CD4-positive, alpha-beta T cell treated with Interleukin-4 for 4 hours (primary cell): ENCODE measurements at regions not wholly inside any gene's neighbourhood (a gene's known extent, or its start where the extent isn't known, plus 50 kb on each side); places are given as distances from the start of the nearest gene placed in this dataset.

Experiments
- DNase-seq: peaks from one replicate; pipeline ENCODE4 v3.0.0-alpha.2; 2020

DNA sequence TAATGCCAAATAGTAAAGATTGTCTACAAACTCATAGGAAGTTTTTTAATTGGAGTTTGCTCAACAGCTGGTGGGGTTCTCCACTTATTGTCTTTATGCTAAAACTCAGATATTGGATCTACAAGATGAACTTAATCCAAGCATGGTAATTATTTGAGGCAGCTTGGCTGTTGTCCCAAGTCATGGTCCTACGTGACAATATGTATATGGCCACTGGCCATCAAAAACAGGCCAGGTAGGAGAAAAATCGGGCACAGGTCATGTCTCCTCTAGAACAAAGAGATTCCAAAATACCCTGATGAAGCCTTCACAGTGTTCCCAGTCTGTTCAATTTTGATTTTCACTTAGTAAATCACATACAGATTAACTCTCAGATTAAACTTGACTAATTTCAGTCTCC is 606.4 kb downstream of the TNS3 start:
- DNase-seq: no peak

- no peak for DNase-seq
These were observed 609.7 kb downstream of the TNS3 start for GRCh38 chr7:46972205-46972604.

- no peak for DNase-seq
These were observed 611.4 kb downstream of the TNS3 start for GRCh38 chr7:46970476-46970875.

DNA sequence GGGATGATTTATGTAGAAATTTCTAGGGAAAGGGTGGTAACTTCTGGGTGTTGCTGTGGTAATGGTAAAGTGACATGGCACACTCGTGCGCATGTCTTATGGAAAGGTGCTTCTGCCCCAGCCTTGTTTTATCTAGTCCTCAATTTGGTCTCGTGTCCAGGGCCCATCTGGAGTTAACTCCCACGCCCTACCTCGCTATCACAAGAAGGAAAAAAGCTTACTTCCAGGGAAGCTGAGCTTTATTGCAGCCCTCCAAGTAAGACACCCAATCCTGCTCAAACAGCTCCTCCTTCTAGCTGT is 611.8 kb downstream of the TNS3 start:
- no peak for DNase-seq

- no peak for DNase-seq
These were observed 612.4 kb downstream of the TNS3 start for GRCh38 chr7:46969303-46970130.

DNA sequence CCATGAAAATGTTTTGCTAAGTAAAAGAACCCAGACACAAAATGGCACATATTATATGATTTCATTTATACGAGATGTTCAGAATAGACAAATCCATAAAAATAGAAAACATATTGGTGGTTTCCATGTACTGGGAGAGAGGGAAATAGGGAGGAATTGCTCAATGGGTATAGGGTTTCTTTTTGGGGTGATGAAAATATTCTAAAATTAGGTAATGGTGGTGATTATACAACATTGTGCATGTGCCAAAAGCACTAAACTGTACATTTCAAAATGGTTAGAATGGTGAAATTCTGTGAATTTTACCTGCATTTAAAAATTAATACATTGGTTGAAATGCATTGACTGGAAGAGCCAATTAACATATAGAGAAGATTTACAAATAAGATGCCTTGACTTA is 613.9 kb downstream of the TNS3 start:
- DNase-seq: no peak

- no peak for DNase-seq
These were observed 618.2 kb downstream of the TNS3 start for GRCh38 chr7:46963719-46964118.

- DNase-seq: no peak
These were observed 620.9 kb downstream of the TNS3 start for GRCh38 chr7:46960970-46961369.

- DNase-seq: no peak
These were observed 624.7 kb downstream of the TNS3 start for GRCh38 chr7:46957195-46957594.

GRCh38 chr7:46955531-46955930 is 626.4 kb downstream of the TNS3 start:
- DNase-seq: no peak

- DNase-seq: no peak
These were observed 627.7 kb downstream of the TNS3 start for GRCh38 chr7:46954181-46954580.

DNA sequence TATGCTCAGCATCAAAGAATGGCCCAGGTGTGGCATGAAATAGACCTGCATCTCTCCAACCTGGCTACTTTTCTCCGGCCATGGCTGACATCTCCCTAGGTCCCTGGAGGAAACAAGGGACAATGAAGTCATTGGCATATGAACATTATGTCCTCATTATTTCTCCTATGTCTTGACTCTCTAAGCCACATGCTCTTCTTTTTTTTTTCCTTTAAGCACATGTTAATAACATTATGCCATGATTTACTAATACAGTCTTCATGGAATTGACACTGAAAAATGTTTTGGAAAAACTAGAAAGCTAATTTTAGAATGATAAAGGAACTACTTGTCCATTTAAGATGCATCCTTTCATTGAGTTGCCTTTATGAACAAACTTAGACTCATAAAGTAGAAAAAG is 628.9 kb downstream of the TNS3 start:
- DNase-seq: no peak

DNA sequence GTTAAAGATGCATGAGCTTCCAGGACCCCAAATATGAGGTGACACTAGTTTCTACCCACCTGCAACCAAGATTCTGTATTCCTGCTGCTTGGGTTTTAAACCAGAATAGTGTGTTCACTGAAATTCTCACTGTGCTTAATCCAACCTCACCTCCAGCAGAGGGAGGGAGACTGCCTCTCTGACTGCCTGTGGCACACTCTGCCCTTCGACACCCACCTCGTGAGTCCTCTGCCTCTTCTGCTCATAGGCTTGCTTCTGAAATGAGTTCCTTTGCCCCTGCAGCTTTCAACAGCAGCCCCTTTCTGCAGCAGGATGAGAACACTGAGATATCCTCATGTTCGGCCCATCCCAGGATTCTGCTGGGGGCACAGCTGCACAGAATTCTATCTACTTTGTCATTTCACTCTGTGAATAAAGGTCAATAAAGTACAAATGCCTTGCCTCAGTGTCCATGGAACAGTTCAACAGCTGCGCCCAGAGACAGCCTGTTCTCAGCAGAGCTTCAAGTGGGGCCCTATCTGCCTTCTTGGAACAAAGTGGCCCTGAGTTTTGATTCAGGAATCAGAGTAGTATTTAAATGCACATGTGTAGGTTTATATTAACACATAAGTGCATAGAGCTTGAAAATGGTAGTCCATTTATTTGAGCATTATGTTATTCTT is 632.5 kb downstream of the TNS3 start:
- DNase-seq: no peak

- DNase-seq: no peak
These were observed 633.2 kb downstream of the TNS3 start for GRCh38 chr7:46948716-46949115.

- no peak for DNase-seq
These were observed 636.6 kb downstream of the TNS3 start for GRCh38 chr7:46945328-46945727.

DNA sequence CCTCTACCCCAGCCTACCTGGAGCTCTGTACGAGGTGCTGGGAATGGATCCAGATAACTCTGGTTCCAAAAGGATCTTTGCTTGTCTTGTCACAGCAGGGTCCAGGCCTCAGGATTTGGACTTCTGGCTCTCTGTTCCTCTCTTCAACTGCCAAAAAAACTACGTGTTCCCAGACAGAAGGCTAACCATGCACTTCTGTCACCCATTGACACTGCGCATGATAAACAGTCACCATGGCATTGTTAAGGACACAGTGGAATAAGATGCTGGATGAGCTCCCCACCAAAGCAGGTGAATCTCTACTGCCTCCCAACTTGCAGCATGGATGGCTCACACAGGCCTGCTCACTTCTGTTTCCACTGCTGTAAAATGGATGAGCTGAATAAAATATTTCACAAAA is 637.9 kb downstream of the TNS3 start:
- no peak for DNase-seq

DNA sequence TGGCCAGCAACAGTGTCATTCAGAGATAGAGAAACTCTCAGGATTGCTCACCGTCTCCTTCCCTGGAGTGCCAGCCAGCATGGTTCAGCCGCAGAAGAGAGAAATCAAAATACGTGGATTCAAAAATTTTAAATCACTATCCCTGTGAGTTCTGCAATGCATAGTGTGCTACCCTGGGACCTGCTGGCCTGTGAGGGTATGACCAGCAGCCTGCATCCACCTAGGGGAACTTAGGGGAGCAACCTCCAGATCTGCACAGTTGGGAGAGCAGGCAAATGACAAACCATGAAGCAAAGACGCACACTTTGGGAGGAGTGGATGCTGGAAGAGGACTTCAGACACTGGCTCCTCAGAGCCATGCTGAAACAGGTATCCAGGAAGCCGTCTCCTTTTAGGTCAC is 639.3 kb downstream of the TNS3 start:
- DNase-seq: no peak

- DNase-seq: no peak
These were observed 641.7 kb downstream of the TNS3 start for GRCh38 chr7:46940178-46940577.

- DNase-seq: no peak
These were observed 642.4 kb downstream of the TNS3 start for GRCh38 chr7:46939558-46939957.

DNA sequence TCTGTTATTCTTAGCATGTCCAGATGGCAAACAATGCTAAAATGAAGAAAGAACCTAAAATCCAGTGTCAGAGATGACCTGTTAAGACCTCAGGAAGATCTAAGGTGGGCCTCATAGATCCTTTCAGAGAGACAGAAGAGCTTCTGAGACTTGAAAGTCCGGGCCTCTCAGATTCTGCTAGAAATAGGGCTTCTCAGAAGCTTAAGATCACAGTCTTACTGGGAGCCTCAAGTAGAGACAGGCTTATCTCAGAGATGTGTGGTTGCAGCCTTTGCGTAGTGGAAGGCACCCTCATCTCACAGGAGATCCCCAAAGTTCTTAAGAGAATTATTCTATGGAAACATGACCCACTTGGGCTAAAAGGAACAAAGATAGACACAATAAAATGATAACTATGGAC is 642.8 kb downstream of the TNS3 start:
- DNase-seq: no peak

- no peak for DNase-seq
These were observed 644.1 kb downstream of the TNS3 start for GRCh38 chr7:46937826-46938225.

DNA sequence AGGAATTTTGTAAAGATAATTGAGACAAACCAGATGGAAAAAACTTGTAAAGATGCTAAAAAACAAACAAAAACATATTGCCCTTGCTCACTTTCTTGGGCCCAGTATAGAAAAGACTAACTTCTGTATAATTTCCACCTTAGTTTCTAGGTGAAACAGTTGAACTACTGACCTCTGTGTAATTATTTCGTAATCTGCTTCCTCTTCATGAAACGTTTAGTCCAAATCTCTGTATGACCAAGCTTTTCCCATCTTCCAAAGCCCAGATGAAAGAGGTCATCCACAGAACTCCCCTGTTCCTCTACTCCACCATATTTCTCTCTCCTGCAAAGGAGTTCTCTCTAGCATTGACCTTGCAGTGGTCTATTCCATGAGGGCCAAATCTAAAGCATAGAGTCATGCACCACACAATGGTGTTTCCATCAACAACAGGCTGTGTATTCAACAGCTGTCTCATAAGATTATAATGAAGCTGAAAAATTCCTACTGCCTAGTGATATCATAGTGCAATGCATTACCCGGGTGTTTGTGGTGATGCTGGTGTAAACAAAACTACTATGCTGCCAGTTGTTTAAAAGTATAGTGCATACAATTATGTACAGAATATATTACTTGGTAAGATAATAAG is 647.6 kb downstream of the TNS3 start:
- no peak for DNase-seq

DNA sequence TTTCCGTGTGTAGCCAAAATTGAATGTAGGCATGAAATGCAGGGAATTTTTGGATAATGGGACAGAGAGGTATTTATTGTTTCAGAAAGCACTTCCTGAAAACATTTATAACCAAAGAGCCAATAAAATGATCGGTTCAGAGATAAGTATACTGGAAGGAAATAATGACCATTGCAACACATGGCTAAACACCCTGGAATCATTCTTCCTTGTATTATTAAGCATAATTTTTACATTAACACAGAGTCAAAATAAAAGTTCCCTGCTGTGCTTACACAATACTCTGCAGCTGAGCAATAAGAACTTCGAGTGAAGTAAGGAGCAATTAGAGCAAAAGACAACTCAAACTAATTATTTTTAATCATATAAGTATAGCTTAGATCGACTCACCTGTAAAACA is 648.3 kb downstream of the TNS3 start:
- no peak for DNase-seq

- no peak for DNase-seq
These were observed 649.1 kb downstream of the TNS3 start for GRCh38 chr7:46932676-46933424.
